Kidney (tissue), 13 donors: ENCODE measurements at regions not wholly inside any gene's neighbourhood (a gene's known extent, or its start where the extent isn't known, plus 50 kb on each side); places are given as distances from the start of the nearest gene placed in this dataset.
"Not testable (repeated sequence)": the region's sequence is repeated elsewhere in the genome, so short reads cannot be mapped to it uniquely, and the experiment has no call there.

Experiments used
- DNase-seq, 5 donors: peaks; one replicate each; pipeline ENCODE4 v3.0.0-alpha.2; 2013 to 2020
- FAIRE-seq: peaks from 2 replicates; lab custom pipeline; 2012; peaks lifted over from hg19 to GRCh38; lab: Jason Lieb, UNC
- H3K27ac ChIP-seq, 2 donors: one replicate each; pipeline ENCODE4 v1.7.0; 2013; ENCODE audit warnings: low read depth in 2 of 2, low read length in 2 of 2, inconsistent platforms in 1 of 2
- H3K27me3 ChIP-seq: one replicate; pipeline ENCODE4 v1.7.1; 2013; ENCODE audit warnings: low read length, inconsistent platforms; ENCODE audit not compliant: control insufficient read depth, insufficient read depth
- H3K36me3 ChIP-seq, 3 donors: one replicate each; pipeline versions ENCODE4 v1.7.0 to v1.7.1; 2013; ENCODE audit warnings: low read length in 3 of 3, control low read depth in 1 of 3, inconsistent platforms in 1 of 3; ENCODE audit not compliant: insufficient read depth in 3 of 3, control insufficient read depth in 2 of 3
- H3K4me1 ChIP-seq, 3 donors: one replicate each; pipeline versions ENCODE4 v1.7.0 to v1.7.1; 2013; ENCODE audit warnings: low read length in 3 of 3, inconsistent platforms in 1 of 3, low read depth in 1 of 3; ENCODE audit not compliant: control insufficient read depth in 2 of 3, insufficient read depth in 2 of 3
- H3K4me3 ChIP-seq, 3 donors: one replicate each; pipeline versions ENCODE4 v1.7.0 to v1.8.1; 2013; ENCODE audit warnings: low read length in 3 of 3, control low read depth in 1 of 3, inconsistent platforms in 1 of 3
- H3K9ac ChIP-seq, 3 donors: one replicate each; pipeline versions ENCODE4 v1.7.0 to v1.7.1; 2013; ENCODE audit warnings: low read length in 3 of 3, control low read depth in 1 of 3, inconsistent platforms in 1 of 3
- H3K9me3 ChIP-seq, 3 donors: one replicate each; pipeline versions ENCODE4 v1.7.0 to v1.7.1; 2013; ENCODE audit warnings: low read length in 3 of 3, control low read depth in 1 of 3, inconsistent platforms in 1 of 3; ENCODE audit not compliant: control insufficient read depth in 2 of 3, insufficient read depth in 1 of 3
- intact Hi-C: fragments of 100-400 bp; cut with DNase I; formaldehyde crosslinking; loops from one replicate; pipeline ENCODE4 v1.11.1; 2022
- TF ChIP-seq, protein P1 (sequence below): IDR thresholded peaks from 3 replicates; pipeline ENCODE4 v1.5.1; 2012; ENCODE audit warnings: mild to moderate bottlenecking, moderate library complexity, borderline replicate concordance; ENCODE audit not compliant: insufficient read depth; ENCODE audit errors: extremely low read depth
- donor health status: control.
- donor health status: control.
- donor health status: control.
- donor health status: control.
- donor health status: control.
- donor health status: DM: yes; HTN: yes; CAD: no.
- donor health status: Normal renal cell carcinoma (clear cell type).

DNA sequence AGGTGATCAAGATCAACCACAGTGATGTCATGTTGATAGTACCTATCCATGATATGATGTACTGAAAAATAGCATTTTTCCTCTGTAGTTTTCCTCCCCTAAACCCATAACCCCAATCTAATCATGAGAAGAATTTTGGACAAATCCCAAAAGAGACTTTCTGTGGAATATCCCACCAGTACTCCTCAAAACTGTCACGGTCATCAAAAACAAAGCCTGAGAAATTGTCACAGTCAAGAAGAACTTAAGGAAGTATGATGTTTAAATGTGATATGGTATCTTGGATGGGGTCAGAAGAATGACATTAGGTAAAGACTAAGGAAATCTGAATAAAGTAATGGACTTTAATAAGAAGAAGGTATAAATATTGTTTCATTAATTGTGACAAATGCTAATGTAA, 248.8 kb downstream of the RMST start:
- no peaks in the 10 kb centered on the region for H3K27me3 ChIP-seq
- H3K9ac ChIP-seq = no peak overlapping the region
- TF ChIP-seq, protein P1, sequence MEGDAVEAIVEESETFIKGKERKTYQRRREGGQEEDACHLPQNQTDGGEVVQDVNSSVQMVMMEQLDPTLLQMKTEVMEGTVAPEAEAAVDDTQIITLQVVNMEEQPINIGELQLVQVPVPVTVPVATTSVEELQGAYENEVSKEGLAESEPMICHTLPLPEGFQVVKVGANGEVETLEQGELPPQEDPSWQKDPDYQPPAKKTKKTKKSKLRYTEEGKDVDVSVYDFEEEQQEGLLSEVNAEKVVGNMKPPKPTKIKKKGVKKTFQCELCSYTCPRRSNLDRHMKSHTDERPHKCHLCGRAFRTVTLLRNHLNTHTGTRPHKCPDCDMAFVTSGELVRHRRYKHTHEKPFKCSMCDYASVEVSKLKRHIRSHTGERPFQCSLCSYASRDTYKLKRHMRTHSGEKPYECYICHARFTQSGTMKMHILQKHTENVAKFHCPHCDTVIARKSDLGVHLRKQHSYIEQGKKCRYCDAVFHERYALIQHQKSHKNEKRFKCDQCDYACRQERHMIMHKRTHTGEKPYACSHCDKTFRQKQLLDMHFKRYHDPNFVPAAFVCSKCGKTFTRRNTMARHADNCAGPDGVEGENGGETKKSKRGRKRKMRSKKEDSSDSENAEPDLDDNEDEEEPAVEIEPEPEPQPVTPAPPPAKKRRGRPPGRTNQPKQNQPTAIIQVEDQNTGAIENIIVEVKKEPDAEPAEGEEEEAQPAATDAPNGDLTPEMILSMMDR = no peak
- no peak for FAIRE-seq
- H3K36me3 ChIP-seq = no peaks in the 10 kb centered on the region
- no peaks in the 10 kb centered on the region for H3K4me1 ChIP-seq
- intact Hi-C loops = no loop called here
- H3K9me3 ChIP-seq = no peaks in the 10 kb centered on the region
- no peak overlapping the region for H3K27ac ChIP-seq
- no peak overlapping the region for H3K4me3 ChIP-seq
- DNase-seq = no peak

DNA sequence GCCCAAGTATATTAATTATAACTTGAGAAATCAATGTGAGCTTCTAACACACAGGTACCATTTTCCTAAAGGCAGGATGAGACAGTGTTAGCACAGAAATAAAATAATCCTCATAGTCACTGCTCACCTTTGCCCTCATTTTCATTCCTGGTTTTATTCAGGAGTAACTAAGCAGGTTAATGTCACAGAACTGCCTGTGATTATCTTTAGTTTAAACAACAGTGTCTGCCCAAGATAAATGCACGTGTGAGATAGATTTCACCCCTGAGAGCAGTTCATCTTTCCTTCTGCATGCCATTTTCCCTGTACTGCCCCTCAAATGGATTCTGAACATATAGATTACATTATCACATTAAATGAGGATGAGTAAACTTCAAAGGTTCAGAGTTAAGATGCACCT, 250.7 kb downstream of the RMST start:
- no peaks in the 10 kb centered on the region for H3K9me3 ChIP-seq
- H3K27me3 ChIP-seq = no peaks in the 10 kb centered on the region
- FAIRE-seq = no peak
- H3K27ac ChIP-seq = no peak overlapping the region
- H3K4me3 ChIP-seq = no peak overlapping the region
- intact Hi-C loops = no loop called here
- H3K36me3 ChIP-seq = no peaks in the 10 kb centered on the region
- TF ChIP-seq, protein P1 = no peak
- no peaks in the 10 kb centered on the region for H3K4me1 ChIP-seq
- DNase-seq = peak in 1 of 5 donors; percentile 5
- no peak overlapping the region for H3K9ac ChIP-seq

DNA sequence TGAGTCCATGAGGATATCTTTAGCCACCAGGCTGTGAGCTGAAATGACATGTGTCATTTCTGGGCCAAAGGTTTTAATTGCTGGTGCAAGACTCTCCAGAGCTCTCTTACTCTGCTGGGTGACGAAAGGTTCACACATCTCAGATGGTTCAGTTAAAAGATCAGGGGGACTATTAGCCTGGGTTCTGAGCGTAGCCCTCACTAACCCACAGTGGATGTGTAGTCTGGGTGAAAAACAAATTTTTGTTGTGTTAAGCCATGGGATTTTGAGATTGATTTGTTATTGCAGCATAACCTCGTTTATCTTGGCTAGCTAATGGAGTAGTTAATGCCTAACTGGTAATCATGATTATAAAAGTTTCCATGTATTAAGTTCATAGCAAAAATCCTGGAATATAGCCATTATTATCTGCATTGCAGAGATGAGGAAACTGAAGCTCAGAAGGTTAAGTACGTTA, 251.5 kb downstream of the RMST start:
- Histone ChIP-seq H3K4me1 (no peaks in the 10 kb centered on the region), H3K36me3 (no peaks in the 10 kb centered on the region), H3K9me3 (no peaks in the 10 kb centered on the region), H3K27ac (no peak overlapping the region), H3K9ac (no peak overlapping the region), H3K4me3 (no peak overlapping the region), H3K27me3 (no peaks in the 10 kb centered on the region)
- intact Hi-C loops = no loop called here
- DNase-seq (peak in 1 of 5 donors; percentile 4), FAIRE-seq (no peak)
- TF ChIP-seq, protein P1 = no peak

DNA sequence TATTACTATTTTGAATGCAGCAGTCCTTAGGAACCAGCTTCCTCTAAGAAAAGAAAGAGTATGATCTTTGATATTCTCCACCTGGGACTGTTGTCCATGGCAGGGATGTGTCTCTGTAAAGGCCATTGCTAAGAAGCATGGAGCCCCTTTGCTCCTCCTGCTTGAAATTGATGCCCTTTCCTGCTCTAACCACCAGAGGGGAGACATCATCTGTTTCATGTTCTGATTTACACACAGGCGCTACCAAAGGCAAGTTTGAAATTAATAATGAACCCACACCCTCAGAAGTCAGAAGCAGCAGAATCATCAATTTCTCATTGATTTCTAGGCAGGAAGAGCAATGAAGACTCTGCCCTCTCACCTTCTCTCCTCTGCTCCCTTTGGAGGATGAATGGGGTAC, 253.8 kb downstream of the RMST start:
- TF ChIP-seq, protein P1 = no peak
- H3K9me3 ChIP-seq = no peaks in the 10 kb centered on the region
- H3K27me3 ChIP-seq = no peaks in the 10 kb centered on the region
- DNase-seq = peak in 1 of 5 donors; percentile 10
- H3K4me1 ChIP-seq = no peaks in the 10 kb centered on the region
- H3K4me3 ChIP-seq = no peak overlapping the region
- intact Hi-C loops = no loop called here
- no peaks in the 10 kb centered on the region for H3K36me3 ChIP-seq
- H3K9ac ChIP-seq = no peak overlapping the region
- no peak for FAIRE-seq
- H3K27ac ChIP-seq = no peak overlapping the region

DNA sequence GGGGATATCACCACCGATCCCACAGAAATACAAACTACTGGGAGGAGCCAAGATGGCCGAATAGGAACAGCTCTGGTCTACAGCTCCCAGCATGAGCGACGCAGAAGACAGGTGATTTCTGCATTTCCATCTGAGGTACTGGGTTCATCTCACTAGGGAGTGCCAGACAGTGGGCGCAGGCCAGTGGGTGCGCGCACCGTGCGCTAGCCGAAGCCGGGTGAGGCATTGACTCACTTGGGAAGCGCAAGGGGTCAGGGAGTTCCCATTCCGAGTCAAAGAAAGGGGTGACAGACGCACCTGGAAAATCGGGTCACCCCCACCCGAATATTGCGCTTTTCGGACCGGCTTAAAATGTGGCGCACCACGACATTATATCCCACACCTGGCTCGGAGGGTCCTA, 261.2 kb downstream of the RMST start:
- H3K27me3 ChIP-seq, H3K4me1 ChIP-seq, H3K36me3 ChIP-seq, H3K9ac ChIP-seq, DNase-seq, H3K9me3 ChIP-seq, H3K4me3 ChIP-seq, intact Hi-C loops, FAIRE-seq, H3K27ac ChIP-seq: not testable (repeated sequence)
